GM12878 (cell line): ENCODE measurements at regions not wholly inside any gene's neighbourhood (a gene's known extent, or its start where the extent isn't known, plus 50 kb on each side); places are given as distances from the start of the nearest gene placed in this dataset.

Source experiments
- ATAC-seq: fragments of 200-7000 bp; cut with Tn5 transposase; 3 replicates; pipeline ENCODE4 v1.9.1; 2020; ENCODE audit warnings: mild to moderate bottlenecking, moderate library complexity
- BruUV-seq: library from RNA; stranded (reverse); fragments of 400-500 nt; replicated peaks from 2 replicates; lab custom pipeline; 2021; lab: Mats Ljungman, UMichigan
- CTCF ChIA-PET: fragments of 300-600 bp; sonication (Branson Sonifier 250); formaldehyde crosslinking; extraction: SDS; loops from one replicate; lab custom pipeline; 2021; ENCODE audit warnings: inconsistent platforms; lab: Yijun Ruan, JAX
- POLR2A ChIA-PET: fragments of 350-600 bp; formaldehyde crosslinking; extraction: SDS; loops from one replicate; lab custom pipeline; 2021; ENCODE audit warnings: inconsistent platforms; lab: Charles Lee
- RAD21 ChIA-PET: fragments of 300-600 bp; sonication (Branson Sonifier 250); formaldehyde crosslinking; loops from one replicate; lab custom pipeline; 2023; ENCODE audit warnings: antibody characterized with exemption; ENCODE audit not compliant: unreplicated experiment; lab: Charles Lee
- SMC1A ChIA-PET: fragments of 300-600 bp; sonication (Branson Sonifier 250); formaldehyde crosslinking; loops from one replicate; lab custom pipeline; 2023; ENCODE audit not compliant: unreplicated experiment, uncharacterized antibody; lab: Charles Lee
- DNase-seq: peaks from one replicate; pipeline ENCODE4 v3.0.0-alpha.2; 2011; ENCODE audit warnings: low read depth, low spot score
- FAIRE-seq: peaks from 3 replicates; lab custom pipeline; 2011; peaks lifted over from hg19 to GRCh38; lab: Jason Lieb, UNC
- H2AFZ ChIP-seq: 2 replicates; pipeline ENCODE4 v1.6.0; 2011; ENCODE audit warnings: low read depth, low read length, control low read depth; ENCODE audit not compliant: control insufficient read depth
- H3K27ac ChIP-seq: 2 replicates; pipeline ENCODE4 v1.5.1; 2011; ENCODE audit warnings: control low read depth; ENCODE audit not compliant: control insufficient read depth, insufficient read depth
- H3K27me3 ChIP-seq, 2 experiments: replicated peaks in 1 of 2; 2 replicates each; pipeline versions ENCODE4 v1.6.0 to v1.6.1; 2011; ENCODE audit warnings: low read length in 1 of 2; ENCODE audit not compliant: control insufficient read depth in 2 of 2, insufficient read depth in 2 of 2
- H3K36me3 ChIP-seq, 2 experiments: 2 replicates each; pipeline ENCODE4 v1.5.1; 2011; ENCODE audit warnings: low read length in 1 of 2; ENCODE audit not compliant: control insufficient read depth in 2 of 2, insufficient read depth in 2 of 2
- H3K4me1 ChIP-seq: 2 replicates; pipeline ENCODE4 v1.6.1; 2011; ENCODE audit warnings: mild to moderate bottlenecking, low read length, moderate library complexity, mixed read lengths; ENCODE audit not compliant: control insufficient read depth, insufficient read depth
- H3K4me2 ChIP-seq: 2 replicates; pipeline ENCODE4 v1.6.0; 2011; ENCODE audit warnings: control low read depth; ENCODE audit not compliant: control insufficient read depth, insufficient read depth
- H3K4me3 ChIP-seq: fragments of 200-600 bp; sonication (generic); 2 replicates; pipeline ENCODE4 v1.5.1; 2016
- H3K79me2 ChIP-seq: 2 replicates; pipeline ENCODE4 v1.6.0; 2011; ENCODE audit warnings: low read length; ENCODE audit not compliant: control insufficient read depth, insufficient read depth
- H3K9ac ChIP-seq: 2 replicates; pipeline ENCODE4 v1.8.0; 2011; ENCODE audit warnings: low read length, control low read depth, mixed read lengths; ENCODE audit not compliant: control insufficient read depth, insufficient read depth
- H3K9me3 ChIP-seq: replicated peaks from 3 replicates; pipeline ENCODE4 v1.5.1; 2011; ENCODE audit warnings: mild to moderate bottlenecking, low read length; ENCODE audit not compliant: control insufficient read depth, insufficient read depth
- H4K20me1 ChIP-seq: 2 replicates; pipeline ENCODE4 v1.6.0; 2011; ENCODE audit not compliant: control insufficient read depth, insufficient read depth
- WGBS: methylation state at CpG from one replicate; pipeline ENCODE4 v1.1.6; 2016; ENCODE audit warnings: low lambda C conversion rate; ENCODE audit not compliant: insufficient replicate concordance, insufficient coverage; ENCODE audit errors: missing lambda C conversion rate; 5-methylcytosine and 5-hydroxymethylcytosine counted together
- in situ Hi-C: fragments of 300-500 bp; cut with MboI; formaldehyde crosslinking; loops from 9 replicates; pipeline ENCODE4 v1.14.3; 2018; ENCODE audit warnings: mixed read lengths
- intact Hi-C: fragments of 100-400 bp; cut with micrococcal nuclease; formaldehyde crosslinking; loops from one replicate; pipeline ENCODE4 v1.14.2; 2022; ENCODE audit not compliant: unreplicated experiment
- TF ChIP-seq, protein P1 (sequence below): fragments of 450-650 bp; IDR thresholded peaks from 2 replicates; pipeline ENCODE4 v1.6.1; 2018; ENCODE audit warnings: mild to moderate bottlenecking, low read depth, moderate library complexity; ENCODE audit not compliant: partially characterized antibody
- TF ChIP-seq, protein P2 (sequence below): fragments of 450-650 bp; IDR thresholded peaks from 2 replicates; pipeline ENCODE4 v1.6.1; 2017; ENCODE audit warnings: mild to moderate bottlenecking, moderate library complexity

DNA sequence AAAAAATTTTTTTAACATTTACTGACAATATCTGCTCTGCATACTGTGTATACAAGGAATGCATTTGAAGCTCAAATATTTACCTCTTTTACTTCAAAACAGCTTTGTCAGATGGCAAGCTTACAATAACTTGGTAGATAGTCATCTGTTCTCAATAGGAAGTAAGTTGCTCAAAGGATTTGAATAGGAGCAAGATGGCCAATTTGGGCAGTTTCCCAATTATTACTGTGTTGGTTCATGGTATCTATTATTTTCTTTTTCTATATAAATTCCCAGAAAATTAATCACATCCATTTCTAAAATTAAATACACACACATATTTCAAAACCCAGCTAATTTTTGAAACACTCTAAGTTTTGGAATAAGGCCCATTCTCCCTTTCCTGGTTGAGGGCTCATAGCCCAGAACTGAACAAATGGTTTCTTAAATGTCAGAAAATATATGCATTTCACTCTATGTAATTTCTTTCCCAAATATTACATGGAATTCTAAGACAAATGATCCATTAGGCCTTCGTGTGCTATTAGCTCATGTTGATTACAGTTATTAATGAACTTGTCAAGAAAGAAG lies 60.2 kb upstream of the BLTP1 start:
- Histone ChIP-seq H3K79me2 (no peaks in the 10 kb centered on the region), H3K4me2 (no peak overlapping the region), H4K20me1 (no peaks in the 10 kb centered on the region)
- WGBS: 0% methylated on average over 1 of the region's 1 CpG
- no peak for DNase-seq
- TF ChIP-seq, protein P1, sequence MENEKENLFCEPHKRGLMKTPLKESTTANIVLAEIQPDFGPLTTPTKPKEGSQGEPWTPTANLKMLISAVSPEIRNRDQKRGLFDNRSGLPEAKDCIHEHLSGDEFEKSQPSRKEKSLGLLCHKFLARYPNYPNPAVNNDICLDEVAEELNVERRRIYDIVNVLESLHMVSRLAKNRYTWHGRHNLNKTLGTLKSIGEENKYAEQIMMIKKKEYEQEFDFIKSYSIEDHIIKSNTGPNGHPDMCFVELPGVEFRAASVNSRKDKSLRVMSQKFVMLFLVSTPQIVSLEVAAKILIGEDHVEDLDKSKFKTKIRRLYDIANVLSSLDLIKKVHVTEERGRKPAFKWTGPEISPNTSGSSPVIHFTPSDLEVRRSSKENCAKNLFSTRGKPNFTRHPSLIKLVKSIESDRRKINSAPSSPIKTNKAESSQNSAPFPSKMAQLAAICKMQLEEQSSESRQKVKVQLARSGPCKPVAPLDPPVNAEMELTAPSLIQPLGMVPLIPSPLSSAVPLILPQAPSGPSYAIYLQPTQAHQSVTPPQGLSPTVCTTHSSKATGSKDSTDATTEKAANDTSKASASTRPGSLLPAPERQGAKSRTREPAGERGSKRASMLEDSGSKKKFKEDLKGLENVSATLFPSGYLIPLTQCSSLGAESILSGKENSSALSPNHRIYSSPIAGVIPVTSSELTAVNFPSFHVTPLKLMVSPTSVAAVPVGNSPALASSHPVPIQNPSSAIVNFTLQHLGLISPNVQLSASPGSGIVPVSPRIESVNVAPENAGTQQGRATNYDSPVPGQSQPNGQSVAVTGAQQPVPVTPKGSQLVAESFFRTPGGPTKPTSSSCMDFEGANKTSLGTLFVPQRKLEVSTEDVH: no peak
- TF ChIP-seq, protein P2, sequence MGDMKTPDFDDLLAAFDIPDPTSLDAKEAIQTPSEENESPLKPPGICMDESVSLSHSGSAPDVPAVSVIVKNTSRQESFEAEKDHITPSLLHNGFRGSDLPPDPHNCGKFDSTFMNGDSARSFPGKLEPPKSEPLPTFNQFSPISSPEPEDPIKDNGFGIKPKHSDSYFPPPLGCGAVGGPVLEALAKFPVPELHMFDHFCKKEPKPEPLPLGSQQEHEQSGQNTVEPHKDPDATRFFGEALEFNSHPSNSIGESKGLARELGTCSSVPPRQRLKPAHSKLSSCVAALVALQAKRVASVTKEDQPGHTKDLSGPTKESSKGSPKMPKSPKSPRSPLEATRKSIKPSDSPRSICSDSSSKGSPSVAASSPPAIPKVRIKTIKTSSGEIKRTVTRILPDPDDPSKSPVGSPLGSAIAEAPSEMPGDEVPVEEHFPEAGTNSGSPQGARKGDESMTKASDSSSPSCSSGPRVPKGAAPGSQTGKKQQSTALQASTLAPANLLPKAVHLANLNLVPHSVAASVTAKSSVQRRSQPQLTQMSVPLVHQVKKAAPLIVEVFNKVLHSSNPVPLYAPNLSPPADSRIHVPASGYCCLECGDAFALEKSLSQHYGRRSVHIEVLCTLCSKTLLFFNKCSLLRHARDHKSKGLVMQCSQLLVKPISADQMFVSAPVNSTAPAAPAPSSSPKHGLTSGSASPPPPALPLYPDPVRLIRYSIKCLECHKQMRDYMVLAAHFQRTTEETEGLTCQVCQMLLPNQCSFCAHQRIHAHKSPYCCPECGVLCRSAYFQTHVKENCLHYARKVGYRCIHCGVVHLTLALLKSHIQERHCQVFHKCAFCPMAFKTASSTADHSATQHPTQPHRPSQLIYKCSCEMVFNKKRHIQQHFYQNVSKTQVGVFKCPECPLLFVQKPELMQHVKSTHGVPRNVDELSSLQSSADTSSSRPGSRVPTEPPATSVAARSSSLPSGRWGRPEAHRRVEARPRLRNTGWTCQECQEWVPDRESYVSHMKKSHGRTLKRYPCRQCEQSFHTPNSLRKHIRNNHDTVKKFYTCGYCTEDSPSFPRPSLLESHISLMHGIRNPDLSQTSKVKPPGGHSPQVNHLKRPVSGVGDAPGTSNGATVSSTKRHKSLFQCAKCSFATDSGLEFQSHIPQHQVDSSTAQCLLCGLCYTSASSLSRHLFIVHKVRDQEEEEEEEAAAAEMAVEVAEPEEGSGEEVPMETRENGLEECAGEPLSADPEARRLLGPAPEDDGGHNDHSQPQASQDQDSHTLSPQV: no peak
- TF ChIP-seq, all 136 proteins: peak for 0
- no peak overlapping the region for H3K9ac ChIP-seq
- CTCF ChIA-PET: interaction anchor here (1.0 kb wide), 1 partner anchor 9 kb away, joined by 3 read pairs; no protein-coding TSS in a partner anchor
- H3K4me1 ChIP-seq: no peaks in the 10 kb centered on the region
- H2AFZ ChIP-seq: no peak overlapping the region
- intact Hi-C loops: no loop called here
- H3K36me3 ChIP-seq: no peaks in the 10 kb centered on the region
- SMC1A ChIA-PET: no interaction called here
- H3K27me3 ChIP-seq: no peaks in the 10 kb centered on the region; a peak in 1 of 4 replicates
- FAIRE-seq (no peak), ATAC-seq (no peak)
- RAD21 ChIA-PET: no interaction called here
- H3K4me3 ChIP-seq: no peak overlapping the region
- H3K27ac ChIP-seq: no peak overlapping the region
- no TSS peak for BruUV-seq
- POLR2A ChIA-PET: no interaction called here
- in situ Hi-C loops: no loop called here
- no peaks in the 10 kb centered on the region for H3K9me3 ChIP-seq
